ENCODE measurements at regions not wholly inside any gene's neighbourhood (a gene's known extent, or its start where the extent isn't known, plus 50 kb on each side); places are given as distances from the start of the nearest gene placed in this dataset.

GRCh38 chr2:60334610-60335009 lies 218.8 kb downstream of the BCL11A start:
- TF ChIP-seq CTCF (IDR thresholded peaks at IDR 0.05) (no peak), POLR2A (IDR thresholded peaks at IDR 0.05) (no peak), EP300 (IDR thresholded peaks at IDR 0.05) (no peak)
